IMR-90 (cell line): ENCODE measurements at regions not wholly inside any gene's neighbourhood (a gene's known extent, or its start where the extent isn't known, plus 50 kb on each side); places are given as distances from the start of the nearest gene placed in this dataset.

Experiments used
- POLR2A ChIP-seq: IDR thresholded peaks from 2 replicates; pipeline ENCODE4 v1.6.1; 2012; ENCODE audit warnings: mild to moderate bottlenecking, low read depth, low read length
- TF ChIP-seq, protein P1 (sequence below): conservative IDR thresholded peaks from 2 replicates; pipeline ENCODE4 v1.5.1; 2012; ENCODE audit warnings: mild to moderate bottlenecking, low read depth, low read length, improper control_type of control experiment
- TF ChIP-seq, protein P2 (sequence below): fragments of 150-350 bp; IDR thresholded peaks from 2 replicates; pipeline ENCODE4 v1.6.1; 2017; ENCODE audit warnings: mild to moderate bottlenecking, antibody characterized with exemption, low read length, low read depth

DNA sequence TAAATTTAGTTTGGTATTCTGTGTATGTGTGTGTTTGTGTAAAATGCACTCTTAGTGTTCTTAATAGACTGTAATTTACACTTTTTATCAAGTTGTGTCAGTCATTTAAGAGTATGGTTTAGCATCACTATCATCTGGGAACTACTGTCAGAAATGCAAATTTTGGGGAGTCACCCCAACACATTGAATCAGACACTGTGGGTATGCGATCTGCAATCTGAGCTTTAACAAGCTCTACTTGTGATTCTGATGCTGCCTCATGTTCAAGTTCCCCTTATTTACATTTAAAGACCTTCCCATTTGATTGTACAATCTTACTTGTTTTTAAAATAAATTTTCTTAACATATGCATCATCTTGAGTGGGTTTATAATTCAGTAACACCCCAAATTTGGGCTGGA, 218.1 kb upstream of the FOXP2 start:
- TF ChIP-seq, protein P1, sequence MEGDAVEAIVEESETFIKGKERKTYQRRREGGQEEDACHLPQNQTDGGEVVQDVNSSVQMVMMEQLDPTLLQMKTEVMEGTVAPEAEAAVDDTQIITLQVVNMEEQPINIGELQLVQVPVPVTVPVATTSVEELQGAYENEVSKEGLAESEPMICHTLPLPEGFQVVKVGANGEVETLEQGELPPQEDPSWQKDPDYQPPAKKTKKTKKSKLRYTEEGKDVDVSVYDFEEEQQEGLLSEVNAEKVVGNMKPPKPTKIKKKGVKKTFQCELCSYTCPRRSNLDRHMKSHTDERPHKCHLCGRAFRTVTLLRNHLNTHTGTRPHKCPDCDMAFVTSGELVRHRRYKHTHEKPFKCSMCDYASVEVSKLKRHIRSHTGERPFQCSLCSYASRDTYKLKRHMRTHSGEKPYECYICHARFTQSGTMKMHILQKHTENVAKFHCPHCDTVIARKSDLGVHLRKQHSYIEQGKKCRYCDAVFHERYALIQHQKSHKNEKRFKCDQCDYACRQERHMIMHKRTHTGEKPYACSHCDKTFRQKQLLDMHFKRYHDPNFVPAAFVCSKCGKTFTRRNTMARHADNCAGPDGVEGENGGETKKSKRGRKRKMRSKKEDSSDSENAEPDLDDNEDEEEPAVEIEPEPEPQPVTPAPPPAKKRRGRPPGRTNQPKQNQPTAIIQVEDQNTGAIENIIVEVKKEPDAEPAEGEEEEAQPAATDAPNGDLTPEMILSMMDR = no peak
- no peak for TF ChIP-seq POLR2A
- TF ChIP-seq, protein P2, sequence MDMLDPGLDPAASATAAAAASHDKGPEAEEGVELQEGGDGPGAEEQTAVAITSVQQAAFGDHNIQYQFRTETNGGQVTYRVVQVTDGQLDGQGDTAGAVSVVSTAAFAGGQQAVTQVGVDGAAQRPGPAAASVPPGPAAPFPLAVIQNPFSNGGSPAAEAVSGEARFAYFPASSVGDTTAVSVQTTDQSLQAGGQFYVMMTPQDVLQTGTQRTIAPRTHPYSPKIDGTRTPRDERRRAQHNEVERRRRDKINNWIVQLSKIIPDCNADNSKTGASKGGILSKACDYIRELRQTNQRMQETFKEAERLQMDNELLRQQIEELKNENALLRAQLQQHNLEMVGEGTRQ = no peak
